ENCODE measurements at regions not wholly inside any gene's neighbourhood (a gene's known extent, or its start where the extent isn't known, plus 50 kb on each side); places are given as distances from the start of the nearest gene placed in this dataset.

DNA sequence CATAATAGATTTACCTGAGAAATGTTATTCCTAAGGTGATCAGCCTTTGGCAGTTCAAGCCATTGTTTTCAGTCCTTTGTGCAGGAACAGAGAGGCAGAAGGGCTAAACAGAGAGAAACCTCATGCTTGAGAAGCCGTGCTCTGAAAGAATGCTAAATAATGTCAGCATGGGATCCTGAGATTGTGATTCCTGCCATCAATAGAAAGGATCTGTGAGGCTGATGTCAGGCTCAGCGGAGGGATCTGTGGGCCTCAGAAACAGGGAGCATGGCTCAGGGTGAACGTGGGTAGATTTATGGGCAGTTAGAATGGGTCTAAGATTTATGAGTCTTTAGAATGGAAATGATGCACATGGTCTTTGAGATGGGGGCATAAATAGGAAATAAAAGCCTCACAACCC is 439.2 kb upstream of the IGFBP3 start:
- Histone ChIP-seq H3K27me3 (no peaks in the 10 kb centered on the region), H3K4me3 (no peak overlapping the region), H3K27ac (no peak overlapping the region), H3K4me1 (no peaks in the 10 kb centered on the region), H3K9me3 (no peaks in the 10 kb centered on the region), H3K36me3 (no peaks in the 10 kb centered on the region)
- DNase-seq (ENCODE audit: low spot score in 2 of 2), result no peak
- TF ChIP-seq POLR2A (IDR thresholded peaks at IDR 0.05) (no peak), EP300 (IDR thresholded peaks at IDR 0.05) (no peak)
- TF ChIP-seq, protein P1, sequence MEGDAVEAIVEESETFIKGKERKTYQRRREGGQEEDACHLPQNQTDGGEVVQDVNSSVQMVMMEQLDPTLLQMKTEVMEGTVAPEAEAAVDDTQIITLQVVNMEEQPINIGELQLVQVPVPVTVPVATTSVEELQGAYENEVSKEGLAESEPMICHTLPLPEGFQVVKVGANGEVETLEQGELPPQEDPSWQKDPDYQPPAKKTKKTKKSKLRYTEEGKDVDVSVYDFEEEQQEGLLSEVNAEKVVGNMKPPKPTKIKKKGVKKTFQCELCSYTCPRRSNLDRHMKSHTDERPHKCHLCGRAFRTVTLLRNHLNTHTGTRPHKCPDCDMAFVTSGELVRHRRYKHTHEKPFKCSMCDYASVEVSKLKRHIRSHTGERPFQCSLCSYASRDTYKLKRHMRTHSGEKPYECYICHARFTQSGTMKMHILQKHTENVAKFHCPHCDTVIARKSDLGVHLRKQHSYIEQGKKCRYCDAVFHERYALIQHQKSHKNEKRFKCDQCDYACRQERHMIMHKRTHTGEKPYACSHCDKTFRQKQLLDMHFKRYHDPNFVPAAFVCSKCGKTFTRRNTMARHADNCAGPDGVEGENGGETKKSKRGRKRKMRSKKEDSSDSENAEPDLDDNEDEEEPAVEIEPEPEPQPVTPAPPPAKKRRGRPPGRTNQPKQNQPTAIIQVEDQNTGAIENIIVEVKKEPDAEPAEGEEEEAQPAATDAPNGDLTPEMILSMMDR (IDR thresholded peaks at IDR 0.05), result no peak
- WGBS, 2 donors, result 73 to 74% methylated on average over 3 of the region's 3 CpGs

DNA sequence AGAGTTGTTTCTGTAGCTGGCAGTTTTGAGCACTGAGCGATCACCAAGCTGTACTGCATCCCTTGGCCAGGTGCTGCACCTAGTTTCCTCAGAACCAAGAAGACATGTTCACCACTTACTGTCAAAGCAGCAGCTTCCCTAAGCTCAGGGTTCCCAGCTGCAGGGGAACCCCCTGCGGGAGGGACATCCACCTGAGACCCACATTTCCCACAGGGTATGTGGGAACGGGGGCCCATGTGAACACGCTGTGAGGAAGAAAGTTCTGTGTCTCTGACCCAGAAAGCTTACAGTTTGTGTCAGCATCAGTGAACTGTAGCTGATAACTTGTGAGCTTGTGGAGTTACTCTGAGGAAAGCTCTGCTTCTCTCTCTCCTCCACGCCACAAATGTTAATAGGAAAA is 436.8 kb upstream of the IGFBP3 start:
- Histone ChIP-seq H3K4me1 (no peaks in the 10 kb centered on the region), H3K27ac (no peak overlapping the region), H3K9me3 (no peaks in the 10 kb centered on the region), H3K36me3 (no peaks in the 10 kb centered on the region), H3K4me3 (no peak overlapping the region), H3K27me3 (no peaks in the 10 kb centered on the region)
- DNase-seq (ENCODE audit: low spot score in 2 of 2), result no peak
- TF ChIP-seq POLR2A (IDR thresholded peaks at IDR 0.05), result no peak
- whole genome bisulfite sequencing, 2 donors, result 84 to 86% methylated on average over 5 of the region's 5 CpGs

DNA sequence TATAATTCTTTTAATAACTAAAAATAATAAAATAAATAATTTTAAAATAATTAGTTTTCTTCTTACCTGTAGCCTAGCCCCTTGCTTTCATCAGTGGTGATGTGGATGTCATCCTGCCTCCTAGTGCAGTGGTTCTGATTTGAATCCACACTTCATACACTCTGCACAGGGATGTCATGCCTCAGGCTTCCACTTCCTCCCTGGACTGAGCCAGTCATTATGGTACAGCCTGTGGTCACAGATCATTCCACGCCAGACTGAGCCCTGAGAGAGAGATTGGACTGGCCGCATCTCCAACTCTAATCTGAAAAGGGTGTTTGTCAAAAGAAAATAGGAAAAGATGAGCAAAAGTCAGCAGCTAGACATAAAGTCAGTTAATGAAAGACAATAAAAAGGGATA is 436.2 kb upstream of the IGFBP3 start:
- 89 to 90% methylated on average over 2 of the region's 2 CpGs for WGBS, 2 donors
- Histone ChIP-seq H3K9me3 (no peaks in the 10 kb centered on the region), H3K36me3 (no peaks in the 10 kb centered on the region), H3K27me3 (no peaks in the 10 kb centered on the region), H3K27ac (no peak overlapping the region), H3K4me1 (no peaks in the 10 kb centered on the region), H3K4me3 (no peak overlapping the region)
- DNase-seq (ENCODE audit: low spot score in 2 of 2), result no peak
- no peak for TF ChIP-seq POLR2A (IDR thresholded peaks at IDR 0.05)
- TF ChIP-seq EP300 (IDR thresholded peaks at IDR 0.05), result no peak
- TF ChIP-seq, protein P1 (IDR thresholded peaks at IDR 0.05), result no peak

DNA sequence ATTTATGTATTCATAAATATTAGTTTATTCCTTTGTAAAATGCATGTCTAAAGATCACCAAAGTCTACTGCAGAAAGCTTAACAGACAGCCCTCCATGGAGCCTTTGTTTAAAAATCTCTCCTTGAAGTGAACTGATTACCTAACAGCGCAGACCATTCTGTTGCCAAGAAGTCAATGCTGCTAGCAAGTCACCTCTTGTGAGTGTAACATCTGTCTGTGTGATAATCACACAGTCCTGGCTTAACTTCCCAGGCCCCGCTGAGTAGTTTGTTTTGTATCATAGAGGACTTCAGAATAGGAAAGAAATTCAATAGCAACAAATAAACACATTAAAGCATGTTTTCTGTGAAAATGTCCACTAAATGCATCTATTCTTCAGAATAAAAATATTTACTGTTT is 435.3 kb upstream of the IGFBP3 start:
- H3K4me1 ChIP-seq, result no peaks in the 10 kb centered on the region
- H3K9me3 ChIP-seq, result no peaks in the 10 kb centered on the region
- no peak overlapping the region for H3K27ac ChIP-seq
- no peak overlapping the region for H3K4me3 ChIP-seq
- no peak for DNase-seq (ENCODE audit: low spot score in 2 of 2)
- H3K36me3 ChIP-seq, result no peaks in the 10 kb centered on the region
- 90 to 93% methylated on average over 2 of the region's 2 CpGs for WGBS, 2 donors
- TF ChIP-seq EP300 (IDR thresholded peaks at IDR 0.05), result no peak
- TF ChIP-seq, protein P1 (IDR thresholded peaks at IDR 0.05), result no peak
- H3K27me3 ChIP-seq, result no peaks in the 10 kb centered on the region

DNA sequence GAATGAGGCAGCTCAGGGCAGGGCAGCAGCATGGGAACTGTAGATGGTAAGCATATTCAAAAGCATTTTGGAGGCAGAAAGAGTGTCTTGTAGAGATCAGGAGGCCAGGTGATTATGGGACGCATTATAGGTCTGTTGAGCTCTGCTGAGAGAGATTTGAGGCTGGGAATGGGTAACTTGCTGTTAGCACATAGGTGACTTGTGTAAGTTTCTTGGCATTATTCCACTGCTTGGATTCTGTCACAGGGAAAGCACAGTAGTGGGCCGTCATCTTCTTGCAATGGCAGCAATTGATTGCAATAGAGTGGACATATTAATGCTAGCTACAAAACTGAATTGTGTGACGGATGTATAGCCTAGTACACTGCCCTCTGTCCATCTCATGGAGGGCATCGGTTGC is 434.3 kb upstream of the IGFBP3 start:
- Histone ChIP-seq H3K27ac (no peak overlapping the region), H3K9me3 (no peaks in the 10 kb centered on the region), H3K27me3 (no peaks in the 10 kb centered on the region), H3K4me1 (no peaks in the 10 kb centered on the region), H3K36me3 (no peaks in the 10 kb centered on the region), H3K4me3 (no peak overlapping the region)
- DNase-seq (ENCODE audit: low spot score in 2 of 2), result no peak
- 91 to 96% methylated on average over 4 of the region's 4 CpGs for WGBS, 2 donors
- TF ChIP-seq EP300 (IDR thresholded peaks at IDR 0.05), result no peak
- TF ChIP-seq, protein P1 (IDR thresholded peaks at IDR 0.05), result no peak
- TF ChIP-seq POLR2A (IDR thresholded peaks at IDR 0.05), result no peak
